DND-41 (cell line): ENCODE measurements at regions not wholly inside any gene's neighbourhood (a gene's known extent, or its start where the extent isn't known, plus 50 kb on each side); places are given as distances from the start of the nearest gene placed in this dataset.

ENCODE experiments used
- ATAC-seq: fragments of 200-7000 bp; cut with Tn5 transposase; 3 replicates; pipeline ENCODE4 v1.9.1; 2021; ENCODE audit warnings: low read depth; ENCODE audit not compliant: insufficient read depth
- DNase-seq: peaks from one replicate; pipeline ENCODE4 v3.0.0-alpha.2; 2020
- H2AFZ ChIP-seq: 2 replicates; pipeline ENCODE4 v1.6.0; 2012; ENCODE audit warnings: low read depth, low read length
- H3K27ac ChIP-seq: 2 replicates; pipeline ENCODE4 v1.5.1; 2012; ENCODE audit warnings: low read length, inconsistent platforms
- H3K27me3 ChIP-seq: fragments of 200-600 bp; sonication (generic); 2 replicates; pipeline ENCODE4 v1.6.0; 2012; ENCODE audit warnings: low read length, mild to moderate bottlenecking, inconsistent platforms; ENCODE audit not compliant: insufficient read depth, poor library complexity
- H3K36me3 ChIP-seq: 2 replicates; pipeline ENCODE4 v1.5.1; 2012; ENCODE audit warnings: low read length, inconsistent platforms; ENCODE audit not compliant: insufficient read depth
- H3K4me1 ChIP-seq: 2 replicates; pipeline ENCODE4 v1.5.1; 2012; ENCODE audit warnings: mild to moderate bottlenecking, low read length; ENCODE audit not compliant: insufficient read depth
- H3K4me2 ChIP-seq: 2 replicates; pipeline ENCODE4 v1.6.0; 2012; ENCODE audit warnings: mild to moderate bottlenecking, moderate library complexity, low read length, inconsistent platforms; ENCODE audit not compliant: insufficient read depth
- H3K4me3 ChIP-seq, 2 experiments: fragments of 200-600 bp in 1 of 2; shearing (Covaris generic) in 1 of 2; 2 replicates each; pipeline ENCODE4 v1.5.1; 2012 to 2016; ENCODE audit warnings: inconsistent platforms in 2 of 2, low read length in 2 of 2, mild to moderate bottlenecking in 2 of 2, low read depth in 1 of 2, moderate library complexity in 1 of 2
- H3K79me2 ChIP-seq: 2 replicates; pipeline ENCODE4 v1.6.0; 2012; ENCODE audit warnings: low read length, inconsistent platforms; ENCODE audit not compliant: insufficient read depth
- H3K9ac ChIP-seq: 2 replicates; pipeline ENCODE4 v1.6.0; 2012; ENCODE audit warnings: low read depth, mild to moderate bottlenecking, inconsistent platforms, low read length, moderate library complexity
- H3K9me3 ChIP-seq: 2 replicates; pipeline ENCODE4 v1.5.1; 2012; ENCODE audit warnings: low read length, moderate library complexity, mild to moderate bottlenecking, inconsistent platforms; ENCODE audit not compliant: insufficient read depth, severe bottlenecking
- H4K20me1 ChIP-seq: 2 replicates; pipeline ENCODE4 v1.6.0; 2012; ENCODE audit warnings: low read length; ENCODE audit not compliant: insufficient read depth
- CTCF ChIP-seq: IDR thresholded peaks from 2 replicates; pipeline ENCODE4 v1.5.1; 2012; ENCODE audit warnings: borderline replicate concordance, low read length, moderate library complexity, mild to moderate bottlenecking; ENCODE audit not compliant: poor library complexity, severe bottlenecking; ENCODE audit errors: extremely low read depth
- EZH2 ChIP-seq: IDR thresholded peaks from 3 replicates; pipeline ENCODE4 v1.6.1; 2012; ENCODE audit warnings: borderline replicate concordance, low read depth, mild to moderate bottlenecking, moderate library complexity, low read length, inconsistent platforms; ENCODE audit not compliant: severe bottlenecking

- DNase-seq = no peak
- no peak for ATAC-seq
- H3K27me3 ChIP-seq = no peaks in the 10 kb centered on the region
- H3K27ac ChIP-seq = no peak overlapping the region
- H3K9me3 ChIP-seq = no peaks in the 10 kb centered on the region
- H3K4me3 ChIP-seq = no peak overlapping the region
- no peak overlapping the region for H3K4me2 ChIP-seq
- TF ChIP-seq EZH2 (no peak), CTCF (no peak)
- H3K4me1 ChIP-seq = no peaks in the 10 kb centered on the region
- no peaks in the 10 kb centered on the region for H3K79me2 ChIP-seq
- no peaks in the 10 kb centered on the region for H4K20me1 ChIP-seq
- H2AFZ ChIP-seq = no peak overlapping the region
- H3K36me3 ChIP-seq = no peaks in the 10 kb centered on the region
- H3K9ac ChIP-seq = no peak overlapping the region
Measured at GRCh38 chr7:35993113-35993512, 159.9 kb upstream of the EEPD1 start.

- Histone ChIP-seq H3K4me2 (no peak overlapping the region), H3K79me2 (no peaks in the 10 kb centered on the region), H3K4me1 (no peaks in the 10 kb centered on the region), H3K9ac (no peak overlapping the region), H4K20me1 (no peaks in the 10 kb centered on the region), H3K9me3 (no peaks in the 10 kb centered on the region), H3K27me3 (no peaks in the 10 kb centered on the region), H3K36me3 (no peaks in the 10 kb centered on the region), H3K4me3 (no peak overlapping the region), H2AFZ (no peak overlapping the region), H3K27ac (no peak overlapping the region)
- TF ChIP-seq EZH2 = no peak
- no peak for TF ChIP-seq CTCF
- DNase-seq (no peak), ATAC-seq (no peak)
Measured at GRCh38 chr7:35993676-35994606, 159.1 kb upstream of the EEPD1 start.

- DNase-seq (no peak), ATAC-seq (no peak)
- TF ChIP-seq EZH2 (no peak), CTCF (no peak)
- no peak overlapping the region for H3K4me3 ChIP-seq
- H3K27ac ChIP-seq = no peak overlapping the region
- H3K9me3 ChIP-seq = no peaks in the 10 kb centered on the region
- H2AFZ ChIP-seq = no peak overlapping the region
- no peaks in the 10 kb centered on the region for H3K4me1 ChIP-seq
- no peak overlapping the region for H3K9ac ChIP-seq
- no peak overlapping the region for H3K4me2 ChIP-seq
- H3K79me2 ChIP-seq = no peaks in the 10 kb centered on the region
- no peaks in the 10 kb centered on the region for H4K20me1 ChIP-seq
- H3K36me3 ChIP-seq = no peaks in the 10 kb centered on the region
- no peaks in the 10 kb centered on the region for H3K27me3 ChIP-seq
Measured at GRCh38 chr7:35995334-35995733, 157.7 kb upstream of the EEPD1 start.
